ENCODE measurements at regions not wholly inside any gene's neighbourhood (a gene's known extent, or its start where the extent isn't known, plus 50 kb on each side); places are given as distances from the start of the nearest gene placed in this dataset.
"Not testable (repeated sequence)": the region's sequence is repeated elsewhere in the genome, so short reads cannot be mapped to it uniquely, and the experiment has no call there.

DNA sequence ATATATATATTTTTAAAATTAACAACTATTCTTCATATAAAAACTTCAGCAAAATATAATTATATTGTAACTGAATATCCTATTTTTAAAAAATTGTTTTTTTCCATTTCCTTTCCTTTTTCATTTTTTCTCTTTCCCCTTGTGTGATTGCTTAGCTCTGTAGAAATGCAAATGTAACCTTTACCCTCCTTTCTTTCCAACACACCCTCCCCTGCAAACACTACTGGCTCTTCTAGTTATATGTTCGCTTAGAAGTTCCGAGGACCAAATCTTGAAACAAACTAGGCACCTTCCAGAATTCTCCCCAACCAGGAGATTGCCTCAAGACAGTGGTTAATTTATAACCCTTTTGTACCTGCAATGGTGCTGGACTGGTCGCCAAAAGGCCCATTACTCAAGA is 1980.0 kb upstream of the CDH6 start:
- no peak for DNase-seq

DNA sequence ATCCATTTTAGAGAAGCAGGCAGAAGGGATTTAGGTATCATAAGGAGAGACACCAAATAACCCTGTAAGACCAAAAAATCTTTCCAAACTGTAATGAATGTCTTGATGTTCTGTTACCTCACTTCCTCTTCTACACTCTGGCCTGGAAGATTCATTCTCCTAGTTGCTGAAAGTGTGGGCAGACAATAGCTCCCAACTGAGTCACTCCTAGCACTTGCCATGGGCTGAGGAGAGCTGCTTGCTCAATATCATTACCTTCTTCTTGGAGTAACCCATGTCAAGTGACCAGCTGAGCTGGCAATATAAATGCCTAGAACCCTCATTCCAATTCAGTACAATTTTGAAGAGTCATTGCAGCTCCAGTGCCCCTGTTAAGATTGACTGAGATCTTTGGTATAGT is 1985.5 kb upstream of the CDH6 start:
- DNase-seq, result no peak

DNA sequence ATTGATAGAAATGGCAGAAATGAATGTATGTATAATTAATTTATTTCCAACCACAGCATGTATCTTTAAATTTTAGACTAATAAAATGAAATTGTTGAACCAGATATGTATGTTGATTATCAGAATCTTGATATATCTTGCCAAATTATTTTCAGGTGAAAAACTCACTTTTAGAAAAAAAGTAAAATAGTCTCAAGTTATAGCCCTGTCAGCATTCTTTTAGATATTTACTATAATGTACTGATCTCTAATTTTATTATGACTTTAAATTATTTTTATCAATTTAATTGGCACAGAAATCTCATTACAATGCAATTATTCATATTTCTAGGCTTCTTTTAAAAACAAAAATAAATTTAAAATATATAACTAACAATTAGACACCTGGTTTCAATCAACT is 1990.4 kb upstream of the CDH6 start:
- DNase-seq, result no peak

DNA sequence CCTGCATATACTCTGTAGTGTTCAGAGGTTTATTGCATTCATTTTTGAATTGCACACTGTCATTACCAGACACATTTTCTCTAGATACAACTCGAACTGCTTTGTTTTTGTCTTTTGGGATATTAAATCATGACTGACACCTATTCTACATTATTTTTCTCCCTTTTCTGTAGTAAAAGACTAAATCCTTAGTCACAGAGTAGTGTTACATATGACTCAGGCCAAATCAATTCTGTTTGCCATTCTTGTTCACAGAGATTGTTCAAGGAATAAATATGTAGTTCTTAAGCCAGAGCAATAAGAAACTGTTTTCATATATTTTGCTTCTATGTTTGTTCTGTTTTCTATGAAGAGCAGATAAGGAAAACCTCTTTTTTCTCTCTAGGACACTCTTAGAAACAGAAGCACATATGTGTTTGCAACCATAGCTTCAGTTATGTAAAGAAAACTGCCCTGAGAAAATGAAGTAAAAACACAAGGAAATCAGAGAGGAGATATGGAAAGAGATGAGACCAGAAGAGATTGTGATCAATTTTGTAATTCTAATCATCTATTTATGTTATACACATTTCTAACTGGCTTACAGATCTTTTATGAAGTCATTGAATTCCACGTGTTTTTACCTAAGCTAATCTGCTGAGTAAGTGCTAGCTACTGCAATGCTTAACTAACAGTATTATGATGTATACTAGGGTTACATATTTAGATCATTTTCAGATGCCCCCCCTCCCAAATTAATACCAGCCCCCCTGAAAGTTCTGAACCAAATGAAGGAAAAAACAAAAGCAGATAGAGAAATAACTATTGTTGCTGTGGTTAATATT is 1995.6 kb upstream of the CDH6 start:
- DNase-seq, result no peak

DNA sequence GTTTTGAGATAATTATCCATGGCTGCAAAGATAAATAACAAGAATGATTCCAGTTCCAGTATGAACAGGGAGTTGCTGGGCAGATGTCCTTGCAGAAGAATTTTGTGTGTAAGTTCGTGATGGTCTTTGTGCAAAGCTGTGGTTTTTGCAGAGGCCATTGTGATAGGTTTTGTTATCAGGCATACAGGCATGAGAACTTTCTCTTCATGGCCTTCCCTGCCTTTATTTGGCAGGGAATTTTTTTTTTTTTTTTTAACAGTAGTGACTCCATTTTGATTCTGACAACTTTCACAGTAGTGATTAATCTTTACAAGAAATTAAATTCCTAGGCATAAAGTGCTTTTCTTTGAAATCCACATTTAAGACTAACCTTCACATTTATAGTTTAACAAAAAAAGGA is 1999.5 kb upstream of the CDH6 start:
- DNase-seq, result no peak

DNA sequence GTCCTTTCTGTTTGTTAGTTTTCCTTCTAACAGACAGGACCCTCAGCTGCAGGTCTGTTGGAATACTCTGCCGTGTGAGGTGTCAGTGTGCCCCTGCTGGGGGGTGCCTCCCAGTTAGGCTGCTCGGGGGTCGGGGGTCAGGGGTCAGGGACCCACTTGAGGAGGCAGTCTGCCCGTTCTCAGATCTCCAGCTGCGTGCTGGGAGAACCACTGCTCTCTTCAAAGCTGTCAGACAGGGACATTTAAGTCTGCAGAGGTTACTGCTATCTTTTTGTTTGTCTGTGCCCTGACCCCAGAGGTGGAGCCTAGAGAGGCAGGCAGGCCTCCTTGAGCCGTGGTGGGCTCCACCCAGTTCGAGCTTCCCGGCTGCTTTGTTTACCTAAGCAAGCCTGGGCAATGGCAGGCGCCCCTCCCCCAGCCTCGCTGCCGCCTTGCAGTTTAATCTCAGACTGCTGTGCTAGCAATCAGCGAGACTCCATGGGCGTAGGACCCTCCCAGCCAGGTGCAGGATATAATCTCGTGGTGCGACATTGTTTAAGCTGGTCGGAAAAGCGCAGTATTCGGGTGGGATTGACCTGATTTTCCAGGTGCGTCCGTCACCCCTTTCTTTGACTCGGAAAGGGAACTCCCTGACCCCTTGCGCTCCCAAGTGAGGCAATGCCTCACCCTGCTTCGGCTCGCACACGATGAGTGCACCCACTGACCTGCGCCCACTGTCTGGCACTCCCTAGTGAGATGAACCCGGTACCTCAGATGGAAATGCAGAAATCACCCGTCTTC is 2002.0 kb upstream of the CDH6 start:
- DNase-seq, result not testable (repeated sequence)

DNA sequence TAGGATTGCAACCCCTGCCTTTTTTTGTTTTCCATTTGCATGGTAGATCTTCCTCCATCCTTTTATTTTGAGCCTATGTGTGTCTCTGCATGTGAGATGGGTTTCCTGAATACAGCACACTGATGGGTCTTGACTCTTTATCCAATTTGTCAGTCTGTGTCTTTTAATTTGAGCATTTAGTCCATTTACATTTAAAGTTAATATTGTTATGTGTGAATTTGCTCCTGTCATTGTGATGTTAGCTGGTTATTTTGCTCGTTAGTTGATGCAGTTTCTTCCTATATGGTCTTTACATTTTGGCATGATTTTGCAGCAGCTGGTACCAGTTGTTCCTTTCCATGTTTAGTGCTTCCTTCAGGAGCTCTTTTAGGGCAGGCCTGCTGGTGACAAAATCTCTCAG is 2003.1 kb upstream of the CDH6 start:
- not testable (repeated sequence) for DNase-seq

DNA sequence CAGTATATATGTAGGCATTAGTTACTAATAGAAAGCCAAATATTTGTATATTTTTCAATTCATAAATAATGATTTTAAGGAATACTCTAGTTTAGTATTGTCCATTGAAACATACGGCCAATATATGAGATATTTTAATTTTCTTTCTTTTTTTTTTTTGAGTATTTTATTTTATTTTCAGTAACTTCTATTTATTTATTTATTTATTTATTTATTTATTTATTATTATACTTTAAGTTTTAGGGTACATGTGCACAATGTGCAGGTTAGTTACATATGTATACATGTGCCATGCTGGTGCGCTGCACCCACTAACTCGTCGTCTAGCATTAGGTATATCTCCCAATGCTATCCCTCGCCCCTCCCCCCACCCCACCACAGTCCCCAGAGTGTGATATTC is 2007.1 kb upstream of the CDH6 start:
- DNase-seq, result not testable (repeated sequence)

DNA sequence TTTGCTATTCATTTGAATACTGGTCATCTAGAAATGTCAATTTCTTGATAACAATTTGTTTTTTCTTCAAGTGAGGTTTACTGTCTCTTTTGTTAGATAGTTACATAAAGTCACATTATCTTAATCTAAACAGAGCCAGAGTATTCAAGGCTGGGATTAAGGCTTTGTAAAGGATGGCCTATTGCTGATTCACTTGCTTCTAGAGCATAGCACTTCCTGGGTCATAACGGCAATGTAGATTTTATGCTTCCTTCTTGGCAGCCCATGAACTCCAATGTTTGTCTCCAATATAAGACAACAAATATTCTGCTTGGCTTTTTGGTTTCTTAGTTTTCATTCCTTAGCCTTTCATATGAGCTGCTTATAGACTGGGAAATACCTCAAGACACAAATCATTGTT is 2007.9 kb upstream of the CDH6 start:
- no peak for DNase-seq

DNA sequence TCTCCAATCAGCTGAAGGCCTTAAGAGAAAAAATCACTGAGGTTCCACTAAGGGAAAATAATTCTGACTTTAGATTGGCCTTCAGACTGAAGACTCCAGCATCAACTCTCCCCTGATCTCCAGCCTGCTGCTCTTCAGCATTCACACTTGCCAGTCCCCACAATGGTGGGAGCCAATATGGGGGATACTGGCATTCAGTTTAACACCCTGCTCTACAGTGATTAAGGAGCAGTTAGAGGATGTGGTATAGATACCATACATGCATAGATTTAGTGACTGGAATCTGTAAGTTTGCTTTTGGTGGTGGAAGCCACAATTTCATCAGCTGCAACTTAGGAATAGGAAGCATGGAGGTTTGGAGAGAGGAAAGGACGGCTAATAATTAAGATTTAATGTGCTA is 2017.7 kb upstream of the CDH6 start:
- no peak for DNase-seq

DNA sequence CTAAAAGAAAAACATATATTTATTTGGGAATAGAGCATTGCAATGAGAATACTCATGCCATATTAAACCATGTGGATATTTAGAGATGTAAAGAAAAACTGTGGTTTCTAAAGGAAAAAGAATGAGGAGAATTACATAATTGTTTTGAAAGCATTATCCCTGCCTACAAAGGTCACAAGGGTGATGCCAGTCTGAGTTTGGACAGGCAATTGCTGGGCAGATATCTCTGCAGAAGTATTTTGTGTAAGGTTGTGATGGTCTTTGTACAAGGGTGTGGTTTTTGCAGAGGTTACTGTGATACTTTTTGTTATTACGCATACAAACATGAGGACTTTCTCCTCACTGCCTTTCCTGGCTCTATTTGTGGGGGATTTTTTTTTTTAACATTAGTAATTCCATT is 2022.9 kb upstream of the CDH6 start:
- no peak for DNase-seq

DNA sequence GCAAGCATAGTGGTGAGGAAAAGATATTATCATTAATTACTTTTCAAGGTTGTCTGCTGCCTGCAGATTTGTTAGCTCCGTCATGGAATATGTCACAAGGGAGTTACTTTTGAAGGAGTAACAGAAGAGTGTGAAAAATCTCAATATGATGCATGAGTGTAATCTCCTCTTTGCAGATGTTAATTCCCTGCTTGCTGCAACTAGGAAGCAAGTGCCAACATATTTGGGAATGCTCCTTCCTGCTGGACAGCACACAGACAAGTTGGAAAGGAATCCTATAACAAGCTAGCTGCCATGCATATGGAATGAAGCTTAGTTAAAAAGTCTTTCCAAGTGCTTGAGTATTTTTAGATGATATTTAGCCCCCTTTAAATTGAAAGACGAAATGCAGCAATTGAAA is 2023.6 kb upstream of the CDH6 start:
- DNase-seq, result no peak

DNA sequence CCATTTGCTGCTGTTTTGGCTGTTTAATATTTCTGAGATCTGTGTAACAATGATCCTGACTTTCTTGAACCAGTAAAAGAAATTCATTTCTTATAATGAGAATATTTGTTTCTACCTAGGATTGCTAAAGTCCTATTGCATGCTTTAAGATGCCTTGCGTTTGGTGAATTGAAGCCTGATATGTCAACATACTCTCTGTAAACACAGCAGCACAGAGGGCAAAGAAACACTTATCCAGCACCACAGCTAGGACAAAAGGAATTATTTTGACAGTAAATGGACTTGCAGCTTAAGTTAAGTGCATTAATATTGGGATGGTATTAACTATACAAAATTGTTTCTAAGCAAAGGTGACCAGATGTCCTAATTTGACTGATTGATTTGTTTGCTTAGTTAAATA is 2031.2 kb upstream of the CDH6 start:
- DNase-seq, result no peak

DNA sequence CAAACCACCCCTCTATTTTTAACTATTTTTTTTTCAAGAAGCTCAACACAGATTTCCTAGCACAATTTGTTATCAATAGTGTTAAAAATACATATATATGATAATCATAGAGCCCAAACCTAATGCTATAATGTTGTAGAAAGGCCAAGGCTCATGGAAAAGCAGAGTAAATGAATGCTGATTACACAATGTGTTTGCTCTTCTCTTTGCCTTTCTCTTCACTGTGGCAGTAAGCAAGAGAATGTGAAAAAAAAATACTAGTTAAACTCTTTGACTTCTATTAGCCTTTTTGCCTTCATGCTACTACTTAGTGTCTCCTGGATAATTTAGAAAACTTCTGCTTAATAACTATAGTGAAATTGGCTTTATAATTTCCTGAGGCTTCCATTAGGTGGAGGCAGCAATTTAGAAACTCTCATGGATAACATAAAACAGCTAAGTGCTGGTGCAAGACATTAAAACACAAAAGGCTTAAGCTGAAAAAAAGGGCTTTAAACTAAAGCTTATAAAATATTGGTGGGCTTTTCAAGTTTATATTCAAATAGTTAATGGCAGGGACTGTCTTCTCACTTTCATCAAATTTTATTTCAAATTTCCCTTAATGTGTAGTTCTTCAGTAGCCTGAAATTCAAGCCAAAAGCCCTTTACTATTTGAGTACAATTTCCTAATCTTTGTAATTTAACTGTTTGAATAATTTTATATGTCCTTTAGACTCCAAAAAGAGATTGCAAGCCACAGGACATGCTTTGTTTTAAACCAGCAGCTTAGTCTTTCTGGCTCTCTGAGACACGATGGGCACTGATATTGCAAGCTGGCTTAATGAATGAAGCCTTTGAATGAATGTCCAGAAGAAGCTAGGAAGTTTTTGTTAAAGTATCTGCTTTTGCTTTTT is 2031.8 kb upstream of the CDH6 start:
- no peak for DNase-seq

DNA sequence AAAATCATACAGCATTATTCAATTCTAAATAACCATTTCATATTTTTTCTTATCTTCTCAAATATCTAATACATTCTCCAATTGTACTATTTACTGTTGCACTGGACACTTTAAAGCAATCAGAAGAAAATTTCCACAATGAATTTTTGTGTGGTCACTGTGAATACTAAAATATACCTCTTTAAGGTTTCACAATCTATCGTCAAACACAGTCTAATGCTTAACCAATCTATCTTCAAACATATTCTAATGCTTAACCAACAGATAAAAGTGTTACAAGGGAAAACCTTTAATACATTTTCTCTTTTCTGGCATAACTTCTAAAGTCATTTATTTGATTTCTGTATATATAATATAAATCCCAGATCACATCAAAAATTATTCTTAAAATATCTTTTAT is 2035.5 kb upstream of the CDH6 start:
- DNase-seq, result no peak

DNA sequence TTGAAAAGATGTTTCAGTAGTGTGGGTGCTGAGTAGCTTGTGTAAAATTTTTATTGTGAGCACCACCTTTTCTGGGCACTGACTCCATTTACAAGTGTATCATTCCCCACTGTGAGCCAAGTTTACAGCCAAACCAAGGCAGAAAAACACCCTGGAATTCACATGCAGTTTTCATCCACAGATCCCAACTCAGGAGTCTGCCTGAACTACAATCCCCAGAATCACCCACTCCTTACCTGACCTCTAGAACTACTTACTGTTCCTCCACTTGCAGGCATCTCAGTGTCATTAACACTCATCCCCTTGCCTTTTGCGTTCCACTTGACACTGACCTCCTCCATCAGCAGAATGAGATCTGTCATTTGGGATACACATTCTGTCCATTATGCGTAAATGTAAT is 2042.6 kb upstream of the CDH6 start:
- no peak for DNase-seq

DNA sequence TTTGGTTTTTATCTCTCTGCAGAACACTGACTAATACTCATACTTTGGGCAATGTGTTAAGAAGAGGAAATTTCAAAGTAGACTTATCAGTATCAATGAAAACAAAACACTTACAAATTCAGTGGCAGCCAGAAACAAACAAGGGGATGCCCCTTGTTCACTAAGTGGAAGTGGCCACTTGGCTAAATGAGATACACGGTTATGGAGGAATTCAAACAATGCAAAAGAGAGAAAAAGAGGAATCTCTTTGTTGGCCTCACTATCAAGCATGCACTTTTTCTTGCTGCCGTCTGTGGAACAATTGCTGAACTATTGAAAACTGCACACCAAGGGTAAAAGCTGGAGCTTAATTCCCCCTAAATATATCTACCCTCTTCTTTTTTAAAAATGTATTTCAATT is 2044.9 kb upstream of the CDH6 start:
- no peak for DNase-seq

DNA sequence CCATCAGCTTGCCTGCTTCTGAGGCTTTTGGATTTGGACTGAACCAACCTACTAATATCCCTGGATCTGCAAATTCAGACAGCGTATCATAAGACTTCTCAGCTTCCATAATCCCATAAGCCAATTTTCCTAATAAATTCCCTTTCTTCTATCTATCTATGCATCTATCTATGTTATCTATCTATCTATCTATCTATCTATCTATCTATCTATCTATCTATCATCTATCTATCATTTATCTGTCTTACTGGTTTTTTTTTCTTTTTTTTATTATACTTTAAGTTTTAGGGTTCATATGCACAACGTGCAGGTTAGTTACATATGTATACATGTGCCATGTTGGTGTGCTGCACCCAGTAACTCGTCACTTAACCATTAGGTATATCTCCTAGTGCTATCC is 2045.4 kb upstream of the CDH6 start:
- no peak for DNase-seq

DNA sequence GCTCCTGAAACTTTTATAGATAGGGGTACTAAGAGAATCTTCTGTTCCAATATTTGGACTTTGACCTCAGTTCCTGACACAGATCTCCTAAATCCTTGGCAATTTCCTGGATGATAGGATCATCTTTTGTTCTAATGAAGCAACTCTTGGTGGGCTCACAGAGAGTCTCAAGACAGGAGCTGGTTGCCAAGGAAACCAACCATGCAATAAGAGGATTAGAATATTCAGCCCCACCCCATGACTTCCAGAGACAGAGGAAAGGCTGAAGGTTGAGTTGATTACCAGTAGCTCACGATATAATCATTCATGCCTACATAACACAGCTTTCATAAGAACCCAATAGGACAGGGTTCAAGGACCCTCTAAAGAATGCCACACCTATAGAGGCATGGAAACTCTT is 2050.2 kb upstream of the CDH6 start:
- DNase-seq, result no peak

DNA sequence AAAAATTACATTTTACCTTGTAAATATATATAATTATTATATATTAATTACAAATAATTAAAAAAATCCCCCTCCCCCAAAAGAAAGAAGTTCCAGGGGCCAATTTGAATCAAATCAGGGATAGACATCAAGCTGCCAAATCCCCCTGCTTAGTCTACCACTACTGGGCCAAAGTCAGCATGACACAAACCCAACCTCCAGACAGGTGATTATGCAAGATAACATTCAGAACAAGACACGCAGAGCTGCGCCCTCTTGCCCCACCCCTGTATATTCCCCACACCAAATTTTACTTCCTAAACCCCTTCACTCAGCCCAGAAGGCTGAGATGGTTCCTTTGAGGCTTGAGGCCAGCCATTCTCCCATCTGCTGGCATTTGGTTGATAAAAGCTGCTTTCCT is 2059.1 kb upstream of the CDH6 start:
- no peak for DNase-seq

DNA sequence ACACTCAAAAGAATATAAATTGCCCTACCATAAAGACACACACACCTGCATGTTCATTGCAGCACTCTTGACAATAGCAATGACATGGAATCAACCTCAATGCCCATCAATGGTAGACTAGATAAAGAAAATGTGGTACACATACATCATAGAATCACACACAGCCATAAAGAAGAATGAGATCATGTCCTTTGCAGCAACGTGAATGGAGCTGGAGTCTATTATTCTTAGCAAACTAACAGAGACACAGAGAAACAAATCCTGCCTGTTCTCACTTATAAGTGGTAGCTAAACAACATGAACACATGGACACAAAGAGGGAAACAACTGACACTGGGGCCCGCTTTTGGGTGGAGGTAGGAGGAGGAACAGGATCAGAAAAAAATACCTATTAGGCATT is 2062.2 kb upstream of the CDH6 start:
- no peak for DNase-seq

DNA sequence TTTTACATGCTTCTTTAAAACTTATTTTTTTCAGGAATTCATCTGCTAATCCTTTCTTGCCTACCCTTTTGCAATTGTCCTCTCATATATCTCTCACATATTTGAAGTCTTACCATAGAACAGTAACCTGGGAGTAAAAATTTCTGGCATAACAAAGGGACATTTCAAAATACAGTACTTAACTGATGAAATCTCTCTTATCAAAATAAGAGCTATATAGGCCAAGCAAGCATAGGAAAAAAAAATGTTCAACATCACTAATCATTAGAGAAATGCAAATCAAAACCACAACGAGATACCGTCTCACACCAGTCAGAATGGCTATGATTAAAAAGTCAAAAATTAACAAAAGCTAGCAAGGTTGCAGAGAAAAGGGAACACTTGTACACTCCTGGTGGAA is 2062.7 kb upstream of the CDH6 start:
- DNase-seq, result no peak

DNA sequence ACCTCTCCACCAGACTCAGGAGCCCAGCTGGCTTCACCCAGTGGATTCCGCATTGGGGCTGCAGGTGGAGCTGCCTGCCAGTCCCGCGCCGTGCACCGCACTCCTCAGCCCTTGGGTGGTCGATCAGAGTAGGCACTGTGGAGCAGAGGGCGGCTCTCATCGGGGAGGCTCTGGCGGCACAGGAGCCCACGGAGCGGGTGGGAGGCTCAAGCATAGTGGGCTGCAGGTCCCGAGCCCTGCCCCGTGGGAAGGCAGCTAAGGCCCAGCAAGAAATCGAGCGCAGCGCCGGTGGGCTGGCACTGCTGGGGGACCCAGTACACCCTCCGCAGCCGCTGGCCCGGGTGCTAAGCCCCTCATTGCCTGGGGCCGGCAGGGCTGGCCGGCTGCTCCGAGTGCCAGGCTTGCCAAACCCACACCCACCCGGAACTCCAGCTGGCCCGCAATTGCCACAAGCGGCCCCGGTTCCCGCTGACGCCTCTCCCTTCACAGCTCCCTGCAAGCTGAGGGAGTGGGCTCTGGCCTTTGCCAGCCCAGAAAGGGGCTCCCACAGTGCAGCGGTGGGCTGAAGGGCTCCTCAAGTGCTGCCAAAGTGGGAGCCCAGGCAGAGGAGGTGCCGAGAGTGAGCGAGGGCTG is 2065.8 kb upstream of the CDH6 start:
- DNase-seq, result not testable (repeated sequence)

Data from stimulated activated naive CD4-positive, alpha-beta T cell (primary cell).